ENCODE measurements at regions not wholly inside any gene's neighbourhood (a gene's known extent, or its start where the extent isn't known, plus 50 kb on each side); places are given as distances from the start of the nearest gene placed in this dataset.
"Not testable (repeated sequence)": the region's sequence is repeated elsewhere in the genome, so short reads cannot be mapped to it uniquely, and the experiment has no call there.

DNA sequence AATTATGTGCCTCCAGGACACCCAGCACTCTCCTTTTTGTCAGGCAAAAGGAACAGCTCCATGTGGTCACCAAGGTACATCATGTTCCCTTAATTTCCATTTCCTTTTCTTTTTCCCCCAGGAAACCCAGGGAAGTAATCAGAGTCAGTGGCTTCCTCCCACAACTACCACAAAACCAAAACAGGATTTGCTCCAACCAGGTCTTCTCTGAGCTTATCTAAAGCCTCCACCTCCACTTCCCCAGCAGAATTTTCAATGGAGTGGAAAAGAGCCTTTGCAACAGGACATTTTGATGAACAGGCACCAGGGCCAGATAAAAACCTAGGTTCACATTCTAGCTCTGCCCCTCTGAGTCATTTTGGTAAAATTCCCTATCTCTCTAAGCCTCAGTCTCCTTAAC is 154.3 kb downstream of the NR2F2 start:
- no TSS peak for BruUV-seq (replicated peaks)
- FAIRE-seq, result no peak

DNA sequence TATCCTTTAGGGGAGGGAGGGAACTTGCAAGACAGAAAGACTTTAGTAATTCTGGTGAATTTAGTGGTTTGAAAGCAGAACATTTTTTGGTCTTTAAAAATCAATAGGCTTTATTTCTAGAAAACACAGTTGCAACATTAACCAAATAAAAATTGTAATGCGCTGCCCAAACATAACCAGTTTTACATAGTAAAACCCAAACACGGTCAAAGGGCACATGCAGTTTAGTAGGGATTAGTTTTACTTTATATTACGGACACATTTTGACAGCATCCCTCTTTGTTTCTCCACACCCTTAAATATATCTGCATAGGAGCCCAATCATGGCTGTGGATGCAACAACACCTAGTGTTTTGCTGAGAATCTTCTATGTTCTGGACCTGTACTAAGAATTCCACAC is 156.7 kb downstream of the NR2F2 start:
- ChIA-PET POLR2A (no interaction called here), CTCF (ENCODE audit: low intra/inter-chr PET ratio, low total read pairs) (no interaction called here)
- no peak overlapping the region for H3K4me2 ChIP-seq (ENCODE audit: low read depth, low read length)
- no TSS peak for BruUV-seq (replicated peaks)
- H2AFZ ChIP-seq (ENCODE audit: low read length), result no peak overlapping the region
- no peaks in the 10 kb centered on the region for H3K27me3 ChIP-seq (ENCODE audit: control insufficient read depth in 1 of 2, insufficient read depth in 2 of 2, low read length in 2 of 2)
- DNase-seq (ENCODE audit: low spot score), result no peak
- H3K9ac ChIP-seq (ENCODE audit: insufficient read depth, low read depth, low read length), result no peak overlapping the region
- no peaks in the 10 kb centered on the region for H3K4me1 ChIP-seq (ENCODE audit: insufficient read depth, low read length)
- ATAC-seq, result no peak
- H3K9me3 ChIP-seq (ENCODE audit: low read length), result no peaks in the 10 kb centered on the region
- H3K36me3 ChIP-seq (replicated peaks in 1 of 2; ENCODE audit: control insufficient read depth in 1 of 2, insufficient read depth in 2 of 2, low read length in 2 of 2), result no peaks in the 10 kb centered on the region
- intact Hi-C loops (cut with micrococcal nuclease; ENCODE audit: unreplicated experiment), result no loop called here
- TF ChIP-seq NFYC (CRISPR knock-in tag; IDR thresholded peaks at IDR 0.05), result no peak
- FAIRE-seq, result no peak
- H3K27ac ChIP-seq (ENCODE audit: extremely low read length, insufficient read depth, low read length), result no peak overlapping the region
- in situ Hi-C loops (cut with HindIII; ENCODE audit: extremely low pct_ligation_motif_present, low pct_unique_long_range_greater_than_20kb), result no loop called here
- no peaks in the 10 kb centered on the region for H3K79me2 ChIP-seq (ENCODE audit: insufficient read depth, low read length)
- H4K20me1 ChIP-seq (ENCODE audit: insufficient read depth, low read length), result no peaks in the 10 kb centered on the region
- WGBS (ENCODE audit: low lambda C conversion rate), result 27% methylated on average over 3 of the region's 3 CpGs
- H3K4me3 ChIP-seq (replicated peaks in 1 of 3; ENCODE audit: insufficient read depth in 1 of 3, low read depth in 2 of 3, low read length in 3 of 3), result no peak overlapping the region

More for the DNA sequence above, 154.3 kb downstream of the NR2F2 start:
- H3K9ac ChIP-seq (ENCODE audit: insufficient read depth, low read depth, low read length), result no peak overlapping the region
- TF ChIP-seq ZNF33A (CRISPR knock-in tag; IDR thresholded peaks at IDR 0.05; ENCODE audit: borderline replicate concordance) (no peak), HIVEP1 (CRISPR knock-in tag; IDR thresholded peaks at IDR 0.05) (no peak), IRF2 (CRISPR knock-in tag; IDR thresholded peaks at IDR 0.05) (no peak)
- no peak overlapping the region for H3K27ac ChIP-seq (ENCODE audit: extremely low read length, insufficient read depth, low read length)
- no peak for ATAC-seq
- ChIA-PET CTCF (ENCODE audit: low intra/inter-chr PET ratio, low total read pairs) (no interaction called here), POLR2A (no interaction called here)
- no peaks in the 10 kb centered on the region for H3K27me3 ChIP-seq (ENCODE audit: control insufficient read depth in 1 of 2, insufficient read depth in 2 of 2, low read length in 2 of 2)
- H3K36me3 ChIP-seq (replicated peaks in 1 of 2; ENCODE audit: control insufficient read depth in 1 of 2, insufficient read depth in 2 of 2, low read length in 2 of 2), result no peaks in the 10 kb centered on the region
- H3K4me3 ChIP-seq (replicated peaks in 1 of 3; ENCODE audit: insufficient read depth in 1 of 3, low read depth in 2 of 3, low read length in 3 of 3), result no peak overlapping the region
- intact Hi-C loops (cut with micrococcal nuclease; ENCODE audit: unreplicated experiment) (no loop called here), in situ Hi-C loops (cut with HindIII; ENCODE audit: extremely low pct_ligation_motif_present, low pct_unique_long_range_greater_than_20kb) (no loop called here)
- no peak overlapping the region for H2AFZ ChIP-seq (ENCODE audit: low read length)
- H3K4me2 ChIP-seq (ENCODE audit: low read depth, low read length), result no peak overlapping the region
- no peaks in the 10 kb centered on the region for H3K9me3 ChIP-seq (ENCODE audit: low read length)
- DNase-seq (ENCODE audit: low spot score), result no peak
- H3K4me1 ChIP-seq (ENCODE audit: insufficient read depth, low read length), result no peaks in the 10 kb centered on the region
- H4K20me1 ChIP-seq (ENCODE audit: insufficient read depth, low read length), result no peaks in the 10 kb centered on the region
- H3K79me2 ChIP-seq (ENCODE audit: insufficient read depth, low read length), result no peaks in the 10 kb centered on the region

DNA sequence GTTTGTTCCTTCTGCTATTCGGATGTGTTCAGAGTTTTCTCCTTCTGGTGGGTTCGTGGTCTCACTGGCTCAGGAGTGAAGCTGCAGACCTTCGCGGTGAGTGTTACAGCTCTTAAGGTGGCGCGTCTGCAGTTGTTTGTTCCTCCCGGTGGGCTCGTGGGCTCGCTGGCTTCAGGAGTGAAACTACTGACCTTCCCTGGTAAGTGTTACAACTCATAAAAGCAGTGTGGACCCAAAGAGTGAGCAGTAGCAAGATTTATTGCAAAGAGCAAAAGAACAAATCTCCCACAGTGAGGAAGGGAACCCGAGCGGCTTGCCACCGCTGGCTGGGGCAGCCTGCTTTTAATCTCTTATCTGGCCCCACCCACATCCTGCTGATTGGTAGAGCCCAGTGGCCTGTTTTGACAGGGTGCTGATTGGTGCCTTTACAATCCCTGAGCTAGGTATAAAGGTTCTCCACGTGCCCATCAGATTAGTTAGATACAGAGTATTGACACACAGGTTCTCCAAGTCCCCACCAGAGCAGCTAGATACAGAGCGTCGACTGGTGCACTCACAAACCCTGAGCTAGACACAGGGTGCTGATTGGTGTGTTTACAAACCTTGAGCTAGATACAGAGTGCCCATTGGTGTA is 160.7 kb downstream of the NR2F2 start:
- H3K9me3 ChIP-seq (ENCODE audit: low read length); H3K27ac ChIP-seq (ENCODE audit: extremely low read length, insufficient read depth, low read length); POLR2A ChIA-PET; BruUV-seq (replicated peaks); intact Hi-C loops (cut with micrococcal nuclease; ENCODE audit: unreplicated experiment); H3K4me3 ChIP-seq (replicated peaks in 1 of 3; ENCODE audit: insufficient read depth in 1 of 3, low read depth in 2 of 3, low read length in 3 of 3); H4K20me1 ChIP-seq (ENCODE audit: insufficient read depth, low read length); H3K4me1 ChIP-seq (ENCODE audit: insufficient read depth, low read length); ATAC-seq; H3K36me3 ChIP-seq (replicated peaks in 1 of 2; ENCODE audit: control insufficient read depth in 1 of 2, insufficient read depth in 2 of 2, low read length in 2 of 2); H3K4me2 ChIP-seq (ENCODE audit: low read depth, low read length); H3K79me2 ChIP-seq (ENCODE audit: insufficient read depth, low read length); H2AFZ ChIP-seq (ENCODE audit: low read length); H3K9ac ChIP-seq (ENCODE audit: insufficient read depth, low read depth, low read length); H3K27me3 ChIP-seq (ENCODE audit: control insufficient read depth in 1 of 2, insufficient read depth in 2 of 2, low read length in 2 of 2); FAIRE-seq; in situ Hi-C loops (cut with HindIII; ENCODE audit: extremely low pct_ligation_motif_present, low pct_unique_long_range_greater_than_20kb); CTCF ChIA-PET (ENCODE audit: low intra/inter-chr PET ratio, low total read pairs); DNase-seq (ENCODE audit: low spot score): not testable (repeated sequence)
- WGBS (ENCODE audit: low lambda C conversion rate), result 64% methylated on average over 15 of the region's 15 CpGs

DNA sequence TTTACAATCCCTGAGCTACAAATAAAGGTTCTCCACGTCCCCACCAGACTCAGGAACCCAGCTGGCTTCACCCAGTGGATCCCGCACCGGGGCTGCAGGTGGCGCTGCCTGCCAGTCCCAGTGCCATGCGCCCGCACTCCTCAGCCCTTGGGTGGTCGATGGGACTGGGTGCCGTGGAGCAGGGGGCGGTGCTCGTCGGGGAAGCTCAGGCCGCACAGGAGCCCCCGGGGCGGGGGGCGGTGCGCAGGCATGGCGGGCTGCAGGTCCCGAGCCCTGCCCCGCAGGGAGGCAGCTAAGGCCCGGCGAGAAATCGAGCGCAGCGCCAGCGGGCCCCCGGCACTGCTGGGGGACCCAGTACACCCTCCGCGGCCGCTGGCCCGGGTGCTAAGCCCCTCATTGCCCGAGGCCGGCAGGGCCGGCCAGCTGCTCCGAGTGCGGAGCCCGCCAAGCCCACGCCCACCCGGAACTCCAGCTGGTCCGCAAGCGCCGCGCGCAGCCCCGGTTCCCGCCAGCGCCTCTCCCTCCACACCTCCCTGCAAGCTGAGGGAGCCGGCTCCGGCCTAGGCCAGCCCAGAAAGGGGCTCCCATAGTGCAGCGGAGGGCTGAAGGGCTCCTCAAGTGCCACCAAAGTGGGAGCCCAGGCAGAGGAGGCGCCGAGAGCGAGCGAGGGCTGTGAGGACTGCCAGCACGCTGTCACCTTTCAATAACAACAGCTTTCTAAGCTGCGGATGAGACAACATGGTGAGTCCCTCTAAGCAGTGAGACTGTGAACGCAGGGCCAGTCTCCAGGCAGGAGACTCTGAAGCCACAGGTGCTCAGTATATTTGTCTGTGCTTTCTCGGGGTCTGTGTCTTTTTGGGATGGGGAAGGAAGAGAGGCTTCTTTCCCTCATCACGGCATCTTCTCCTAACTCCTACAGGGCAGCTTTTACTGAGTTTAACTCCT is 161.5 kb downstream of the NR2F2 start:
- H3K36me3 ChIP-seq (replicated peaks in 1 of 2; ENCODE audit: control insufficient read depth in 1 of 2, insufficient read depth in 2 of 2, low read length in 2 of 2); DNase-seq (ENCODE audit: low spot score); ATAC-seq; FAIRE-seq; H3K79me2 ChIP-seq (ENCODE audit: insufficient read depth, low read length); H2AFZ ChIP-seq (ENCODE audit: low read length); H4K20me1 ChIP-seq (ENCODE audit: insufficient read depth, low read length); in situ Hi-C loops (cut with HindIII; ENCODE audit: extremely low pct_ligation_motif_present, low pct_unique_long_range_greater_than_20kb); CTCF ChIA-PET (ENCODE audit: low intra/inter-chr PET ratio, low total read pairs); H3K27ac ChIP-seq (ENCODE audit: extremely low read length, insufficient read depth, low read length); POLR2A ChIA-PET; H3K4me1 ChIP-seq (ENCODE audit: insufficient read depth, low read length); H3K9me3 ChIP-seq (ENCODE audit: low read length); BruUV-seq (replicated peaks); H3K9ac ChIP-seq (ENCODE audit: insufficient read depth, low read depth, low read length); H3K4me2 ChIP-seq (ENCODE audit: low read depth, low read length); intact Hi-C loops (cut with micrococcal nuclease; ENCODE audit: unreplicated experiment); H3K27me3 ChIP-seq (ENCODE audit: control insufficient read depth in 1 of 2, insufficient read depth in 2 of 2, low read length in 2 of 2); H3K4me3 ChIP-seq (replicated peaks in 1 of 3; ENCODE audit: insufficient read depth in 1 of 3, low read depth in 2 of 3, low read length in 3 of 3): not testable (repeated sequence)
- WGBS (ENCODE audit: low lambda C conversion rate), result 72% methylated on average over 13 of the region's 58 CpGs

Data from HepG2 (cell line).